GM10266 (cell line): ENCODE measurements at regions not wholly inside any gene's neighbourhood (a gene's known extent, or its start where the extent isn't known, plus 50 kb on each side); places are given as distances from the start of the nearest gene placed in this dataset.

Experiments
- DNase-seq: peaks from one replicate; pipeline ENCODE4 v3.0.0; 2012; ENCODE audit errors: extremely low spot score
- TF ChIP-seq, protein P1 (sequence below): IDR thresholded peaks from 2 replicates; pipeline ENCODE4 v1.5.1; 2012; ENCODE audit warnings: mild to moderate bottlenecking, low read depth; ENCODE audit not compliant: control insufficient read depth, insufficient read depth; ENCODE audit errors: missing control alignments

DNA sequence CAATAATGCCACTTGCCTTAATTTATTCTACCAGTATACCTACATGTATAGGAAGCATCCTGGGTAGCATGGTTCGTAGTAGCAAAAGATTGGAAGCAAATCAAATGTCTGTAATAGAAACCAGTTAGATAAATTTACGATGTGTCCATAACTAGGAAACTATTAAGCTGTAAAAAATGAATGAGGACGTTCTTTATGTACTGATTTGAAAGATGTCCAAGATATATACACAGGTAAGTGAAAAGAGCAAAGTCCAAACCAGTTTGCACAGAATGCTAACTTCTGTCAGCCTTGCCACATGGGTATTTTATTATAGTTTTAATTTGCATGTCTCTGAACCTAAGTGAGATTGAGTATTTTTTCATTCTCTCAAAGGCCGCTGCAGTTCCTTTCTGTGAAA lies 251.8 kb upstream of the IRF2BP2 start:
- TF ChIP-seq, protein P1, sequence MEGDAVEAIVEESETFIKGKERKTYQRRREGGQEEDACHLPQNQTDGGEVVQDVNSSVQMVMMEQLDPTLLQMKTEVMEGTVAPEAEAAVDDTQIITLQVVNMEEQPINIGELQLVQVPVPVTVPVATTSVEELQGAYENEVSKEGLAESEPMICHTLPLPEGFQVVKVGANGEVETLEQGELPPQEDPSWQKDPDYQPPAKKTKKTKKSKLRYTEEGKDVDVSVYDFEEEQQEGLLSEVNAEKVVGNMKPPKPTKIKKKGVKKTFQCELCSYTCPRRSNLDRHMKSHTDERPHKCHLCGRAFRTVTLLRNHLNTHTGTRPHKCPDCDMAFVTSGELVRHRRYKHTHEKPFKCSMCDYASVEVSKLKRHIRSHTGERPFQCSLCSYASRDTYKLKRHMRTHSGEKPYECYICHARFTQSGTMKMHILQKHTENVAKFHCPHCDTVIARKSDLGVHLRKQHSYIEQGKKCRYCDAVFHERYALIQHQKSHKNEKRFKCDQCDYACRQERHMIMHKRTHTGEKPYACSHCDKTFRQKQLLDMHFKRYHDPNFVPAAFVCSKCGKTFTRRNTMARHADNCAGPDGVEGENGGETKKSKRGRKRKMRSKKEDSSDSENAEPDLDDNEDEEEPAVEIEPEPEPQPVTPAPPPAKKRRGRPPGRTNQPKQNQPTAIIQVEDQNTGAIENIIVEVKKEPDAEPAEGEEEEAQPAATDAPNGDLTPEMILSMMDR, result no peak

DNA sequence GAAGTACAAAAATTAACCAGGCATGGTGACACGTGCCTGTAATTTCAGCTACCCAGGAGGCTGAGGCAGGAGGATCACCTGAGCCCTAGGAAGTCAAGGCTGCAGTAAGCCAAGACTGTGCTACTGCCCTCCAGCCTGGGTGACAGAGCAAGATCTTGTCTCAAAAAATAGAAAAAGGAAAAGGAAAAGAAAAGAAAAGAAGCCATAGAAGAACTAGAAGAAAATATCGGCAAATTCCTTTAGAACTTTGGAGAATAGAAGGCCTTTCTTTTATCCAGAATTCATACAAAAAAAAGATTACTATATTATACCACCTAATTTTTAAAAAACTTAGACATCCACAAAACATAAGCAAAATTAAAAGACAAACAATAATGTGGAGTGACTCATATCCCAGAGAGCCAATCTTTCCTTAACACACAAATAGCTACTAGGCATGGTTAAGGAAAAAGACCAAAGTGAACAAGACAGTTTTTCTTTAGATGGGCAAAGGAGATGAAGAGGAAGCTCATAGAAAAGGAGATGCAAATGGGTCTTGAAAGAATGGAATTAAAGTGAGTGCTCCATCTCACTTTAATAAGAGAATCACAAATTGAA lies 251.1 kb upstream of the IRF2BP2 start:
- TF ChIP-seq, protein P1, result no peak
- no peak for DNase-seq

More for the DNA sequence above, 251.8 kb upstream of the IRF2BP2 start:
- DNase-seq, result no peak

DNA sequence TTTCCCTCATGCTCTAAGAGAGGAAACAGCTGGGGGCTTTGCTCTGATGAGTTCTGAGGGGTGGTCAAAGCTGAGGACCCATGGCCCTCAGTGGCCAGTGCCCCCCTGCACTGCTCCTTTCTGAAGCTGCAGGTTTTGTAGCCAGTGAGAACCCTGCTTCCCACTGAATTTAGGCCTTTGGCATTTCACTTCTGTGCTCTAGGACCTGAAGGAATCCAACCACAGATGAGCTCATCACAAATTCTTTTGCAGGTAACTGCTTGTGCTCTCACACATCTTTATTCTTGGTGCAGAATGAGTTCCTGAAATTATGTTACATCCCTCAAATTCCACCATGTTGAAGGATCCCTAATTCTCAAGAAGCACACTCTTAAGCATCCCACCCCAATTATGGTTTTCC lies 248.7 kb upstream of the IRF2BP2 start:
- no peak for DNase-seq

DNA sequence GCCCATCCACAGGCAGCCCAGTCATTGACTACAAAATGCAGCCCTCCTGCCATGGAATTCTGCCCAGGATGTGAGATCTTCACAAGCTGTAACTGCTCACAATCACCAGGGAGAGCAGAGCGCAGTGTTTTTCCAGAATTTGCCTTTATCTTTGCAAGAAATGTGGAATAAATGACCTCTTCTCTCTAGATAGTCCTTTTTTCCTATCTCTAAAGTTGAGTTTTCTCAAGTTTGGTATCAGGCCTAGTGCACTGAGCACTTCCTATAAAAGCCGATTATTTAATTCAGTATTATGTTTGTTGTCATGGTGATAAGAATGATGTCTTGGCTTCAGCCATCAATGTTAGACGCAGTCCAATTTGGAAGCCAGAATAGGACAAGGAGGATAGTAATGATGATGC lies 246.9 kb upstream of the IRF2BP2 start:
- TF ChIP-seq, protein P1, result no peak

More for the DNA sequence above, 248.7 kb upstream of the IRF2BP2 start:
- TF ChIP-seq, protein P1, result no peak

DNA sequence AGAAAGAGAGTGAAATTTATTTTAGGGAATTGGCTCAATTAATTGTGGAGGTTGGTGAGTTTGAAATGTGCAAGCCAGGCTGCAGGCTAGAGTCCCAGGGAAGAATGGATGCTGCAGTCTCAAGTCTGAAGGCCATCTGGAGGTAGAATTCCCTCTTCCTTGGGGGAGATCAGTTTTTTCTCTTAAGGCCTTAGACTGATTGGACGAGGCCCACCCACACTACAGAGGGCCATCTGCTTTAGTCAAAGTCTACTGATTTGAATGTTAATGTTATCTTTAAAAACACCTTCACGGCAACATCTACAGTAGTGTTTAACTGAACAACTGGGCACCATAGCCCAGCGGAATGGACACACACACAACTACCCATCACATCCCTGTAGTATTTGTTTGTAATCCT lies 245.9 kb upstream of the IRF2BP2 start:
- TF ChIP-seq, protein P1, result no peak
- DNase-seq, result no peak

More for the DNA sequence above, 246.9 kb upstream of the IRF2BP2 start:
- DNase-seq, result no peak

DNA sequence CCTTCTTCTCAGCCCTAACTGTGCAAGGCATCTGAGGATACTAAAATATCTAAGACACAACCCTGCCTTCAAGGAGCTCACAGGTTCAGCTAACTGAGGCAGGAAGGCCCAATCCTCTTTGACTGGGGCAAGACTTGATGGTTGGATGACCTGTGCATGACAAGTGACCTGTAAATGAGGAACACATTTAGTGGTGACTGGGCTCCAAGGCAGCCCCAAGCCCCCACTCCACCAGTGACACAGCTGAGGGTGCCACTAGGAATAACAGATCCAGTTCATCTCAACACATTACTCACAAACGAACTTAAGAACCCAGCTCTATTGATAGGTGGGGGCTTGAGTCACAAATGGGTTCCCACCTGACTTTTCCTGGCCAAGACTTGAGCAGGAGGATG lies 244.7 kb upstream of the IRF2BP2 start:
- DNase-seq, result no peak
- TF ChIP-seq, protein P1, result no peak

DNA sequence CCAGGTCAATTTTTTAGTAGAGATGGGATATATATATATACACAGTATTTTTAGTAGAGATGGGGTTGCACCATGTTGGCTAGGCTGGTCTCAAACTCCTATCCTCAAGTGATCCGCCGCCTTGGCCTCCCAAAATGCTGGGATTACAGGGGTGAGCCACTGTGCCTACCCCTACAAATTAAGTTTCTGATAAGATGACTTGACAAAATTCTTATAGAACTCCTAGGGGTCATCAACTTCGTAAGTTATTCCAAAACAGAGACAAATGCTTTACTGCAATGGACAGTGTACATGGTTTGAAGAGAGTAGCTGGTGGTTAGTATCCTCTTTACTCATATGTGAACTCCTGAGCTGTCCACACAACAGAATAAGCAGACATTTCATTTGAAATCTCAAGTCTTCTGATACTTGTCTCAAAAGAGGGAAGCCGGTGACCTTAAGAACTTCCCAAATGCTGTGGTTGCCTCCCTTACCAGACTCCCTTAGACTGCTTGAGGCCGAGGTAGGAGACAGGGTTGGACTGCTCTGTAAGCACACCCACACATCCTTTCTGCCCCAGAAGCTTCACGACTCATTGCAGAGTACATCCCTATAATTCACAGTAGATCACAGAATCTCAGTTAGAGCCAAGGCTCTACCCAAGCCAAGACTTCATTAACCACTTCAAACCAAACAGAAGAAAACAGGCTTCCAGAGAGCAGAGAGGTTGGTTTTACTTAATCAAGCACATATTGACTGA lies 244.1 kb upstream of the IRF2BP2 start:
- TF ChIP-seq, protein P1, result no peak

More for the DNA sequence above, 244.1 kb upstream of the IRF2BP2 start:
- DNase-seq, result no peak
